ENCODE measurements at regions not wholly inside any gene's neighbourhood (a gene's known extent, or its start where the extent isn't known, plus 50 kb on each side); places are given as distances from the start of the nearest gene placed in this dataset.

GRCh38 chr1:198084241-198084908, 72.4 kb upstream of the NEK7 start:
- no peaks in the 10 kb centered on the region for H3K4me1 ChIP-seq (ENCODE audit: control insufficient read depth in 5 of 5, insufficient read depth in 5 of 5, low read length in 5 of 5)
- H3K4me3 ChIP-seq: no peak overlapping the region
- no peak for DNase-seq
- H3K27ac ChIP-seq (ENCODE audit: low read depth in 1 of 2, low read length in 1 of 2): no peak overlapping the region
- ATAC-seq (ENCODE audit: insufficient read depth, low FRiP score): no peak
- WGBS, 2 donors: 95 to 98% methylated on average over 5 of the region's 5 CpGs
- H3K36me3 ChIP-seq (ENCODE audit: control insufficient read depth in 4 of 4, insufficient read depth in 4 of 4, low read length in 4 of 4): no peaks in the 10 kb centered on the region
- no peak overlapping the region for H3K9ac ChIP-seq (ENCODE audit: insufficient read depth in 1 of 2, low read length in 2 of 2)
- H3K27me3 ChIP-seq (ENCODE audit: control insufficient read depth in 3 of 3, insufficient read depth in 3 of 3, low read length in 2 of 3): no peaks in the 10 kb centered on the region
- H3K9me3 ChIP-seq (ENCODE audit: control insufficient read depth in 4 of 4, insufficient read depth in 3 of 4, low read length in 3 of 4): no peaks in the 10 kb centered on the region
- no peak for TF ChIP-seq CTCF (IDR thresholded peaks at IDR 0.05; ENCODE audit: control extremely low read depth, extremely low read depth)

- no peaks in the 10 kb centered on the region for H3K36me3 ChIP-seq (ENCODE audit: control insufficient read depth in 4 of 4, insufficient read depth in 4 of 4, low read length in 4 of 4)
- H3K9ac ChIP-seq (ENCODE audit: insufficient read depth in 1 of 2, low read length in 2 of 2): no peak overlapping the region
- TF ChIP-seq CTCF (IDR thresholded peaks at IDR 0.05; ENCODE audit: control extremely low read depth, extremely low read depth): no peak
- no peaks in the 10 kb centered on the region for H3K4me1 ChIP-seq (ENCODE audit: control insufficient read depth in 5 of 5, insufficient read depth in 5 of 5, low read length in 5 of 5)
- no peaks in the 10 kb centered on the region for H3K9me3 ChIP-seq (ENCODE audit: control insufficient read depth in 4 of 4, insufficient read depth in 3 of 4, low read length in 3 of 4)
- no peak for ATAC-seq (ENCODE audit: insufficient read depth, low FRiP score)
- DNase-seq: peak in 1 of 3 donors; percentile 6
- no peak overlapping the region for H3K27ac ChIP-seq (ENCODE audit: low read depth in 1 of 2, low read length in 1 of 2)
- 63 to 70% methylated on average over 1 of the region's 1 CpG for WGBS, 2 donors
- no peaks in the 10 kb centered on the region for H3K27me3 ChIP-seq (ENCODE audit: control insufficient read depth in 3 of 3, insufficient read depth in 3 of 3, low read length in 2 of 3)
- no peak overlapping the region for H3K4me3 ChIP-seq
These were observed 70.6 kb upstream of the NEK7 start for GRCh38 chr1:198086051-198086745.

- Histone ChIP-seq H3K9ac (ENCODE audit: insufficient read depth in 1 of 2, low read length in 2 of 2) (no peak overlapping the region), H3K36me3 (ENCODE audit: control insufficient read depth in 4 of 4, insufficient read depth in 4 of 4, low read length in 4 of 4) (no peaks in the 10 kb centered on the region), H3K9me3 (ENCODE audit: control insufficient read depth in 4 of 4, insufficient read depth in 3 of 4, low read length in 3 of 4) (no peaks in the 10 kb centered on the region), H3K27me3 (ENCODE audit: control insufficient read depth in 3 of 3, insufficient read depth in 3 of 3, low read length in 2 of 3) (no peaks in the 10 kb centered on the region), H3K4me1 (ENCODE audit: control insufficient read depth in 5 of 5, insufficient read depth in 5 of 5, low read length in 5 of 5) (no peaks in the 10 kb centered on the region), H3K27ac (ENCODE audit: low read depth in 1 of 2, low read length in 1 of 2) (peak overlapping the region in 1 of 2 donors; percentile 31), H3K4me3 (no peak overlapping the region)
- TF ChIP-seq CTCF (IDR thresholded peaks at IDR 0.05; ENCODE audit: control extremely low read depth, extremely low read depth): no peak
- DNase-seq (no peak), ATAC-seq (ENCODE audit: insufficient read depth, low FRiP score) (no peak)
- WGBS, 2 donors: 33 to 55% methylated on average over 1 of the region's 1 CpG
These were observed 69.0 kb upstream of the NEK7 start for GRCh38 chr1:198087831-198088230.
